RWPE2 (cell line): ENCODE measurements at regions not wholly inside any gene's neighbourhood (a gene's known extent, or its start where the extent isn't known, plus 50 kb on each side); places are given as distances from the start of the nearest gene placed in this dataset.

Experiments used
- ATAC-seq: fragments of 200-7000 bp; cut with Tn5 transposase; 3 replicates; pipeline ENCODE4 v1.9.1; 2021; ENCODE audit warnings: low read depth
- DNase-seq: peaks from one replicate; pipeline ENCODE4 v3.0.0-alpha.2; 2020; ENCODE audit warnings: low spot score
- H3K27ac ChIP-seq: fragments of 450-650 bp; 2 replicates; pipeline ENCODE4 v1.5.1; 2017; ENCODE audit warnings: mild to moderate bottlenecking; ENCODE audit not compliant: poor library complexity, severe bottlenecking
- H3K27me3 ChIP-seq: fragments of 250-450 bp; sonication (Bioruptor Pico); 2 replicates; pipeline ENCODE4 v1.5.1; 2021; ENCODE audit warnings: mild to moderate bottlenecking, moderate library complexity; ENCODE audit not compliant: insufficient read depth, poor library complexity, severe bottlenecking
- H3K36me3 ChIP-seq: fragments of 250-450 bp; sonication (Bioruptor Pico); 2 replicates; pipeline ENCODE4 v1.5.1; 2020; ENCODE audit warnings: low read depth, mild to moderate bottlenecking, moderate library complexity
- H3K4me1 ChIP-seq: fragments of 250-450 bp; sonication (Bioruptor Pico); 2 replicates; pipeline ENCODE4 v1.5.1; 2021; ENCODE audit warnings: mild to moderate bottlenecking, moderate library complexity; ENCODE audit not compliant: insufficient read depth, poor library complexity, severe bottlenecking
- H3K4me3 ChIP-seq: fragments of 250-450 bp; sonication (Bioruptor Pico); 2 replicates; pipeline ENCODE4 v1.5.1; 2021; ENCODE audit warnings: mild to moderate bottlenecking, moderate library complexity; ENCODE audit not compliant: severe bottlenecking
- H3K9me3 ChIP-seq: fragments of 250-450 bp; sonication (Bioruptor Pico); 2 replicates; pipeline ENCODE4 v1.5.1; 2021; ENCODE audit warnings: mild to moderate bottlenecking, moderate library complexity; ENCODE audit not compliant: severe bottlenecking
- TF ChIP-seq, protein P1 (sequence below): fragments of 450-650 bp; IDR thresholded peaks from one replicate; pipeline ENCODE4 v1.5.1; 2017; ENCODE audit warnings: mild to moderate bottlenecking, moderate library complexity; ENCODE audit not compliant: poor library complexity, severe bottlenecking

DNA sequence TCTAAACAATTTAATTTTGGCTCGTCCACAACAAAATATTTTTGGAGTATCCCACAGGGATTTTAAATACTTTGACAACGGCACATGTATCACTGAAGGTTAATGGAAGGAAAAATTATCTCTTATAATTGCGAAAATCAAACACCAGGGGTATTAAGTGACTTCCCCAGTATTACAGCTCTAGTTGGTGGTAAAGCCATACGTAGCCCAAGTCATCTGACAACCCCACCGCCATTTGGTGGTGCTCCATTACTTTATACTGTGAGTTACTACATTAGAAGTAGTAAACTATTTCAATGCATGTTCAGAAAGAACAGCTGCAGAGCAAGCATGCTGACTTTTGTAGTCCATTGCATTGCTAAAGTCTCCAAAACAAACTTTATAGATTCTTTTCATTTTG is 179.7 kb downstream of the HGF start:
- Histone ChIP-seq H3K4me1 (no peaks in the 10 kb centered on the region), H3K36me3 (no peaks in the 10 kb centered on the region), H3K4me3 (no peak overlapping the region), H3K27me3 (no peaks in the 10 kb centered on the region), H3K27ac (no peak overlapping the region), H3K9me3 (no peaks in the 10 kb centered on the region)
- ATAC-seq (no peak), DNase-seq (no peak)
- TF ChIP-seq, protein P1, sequence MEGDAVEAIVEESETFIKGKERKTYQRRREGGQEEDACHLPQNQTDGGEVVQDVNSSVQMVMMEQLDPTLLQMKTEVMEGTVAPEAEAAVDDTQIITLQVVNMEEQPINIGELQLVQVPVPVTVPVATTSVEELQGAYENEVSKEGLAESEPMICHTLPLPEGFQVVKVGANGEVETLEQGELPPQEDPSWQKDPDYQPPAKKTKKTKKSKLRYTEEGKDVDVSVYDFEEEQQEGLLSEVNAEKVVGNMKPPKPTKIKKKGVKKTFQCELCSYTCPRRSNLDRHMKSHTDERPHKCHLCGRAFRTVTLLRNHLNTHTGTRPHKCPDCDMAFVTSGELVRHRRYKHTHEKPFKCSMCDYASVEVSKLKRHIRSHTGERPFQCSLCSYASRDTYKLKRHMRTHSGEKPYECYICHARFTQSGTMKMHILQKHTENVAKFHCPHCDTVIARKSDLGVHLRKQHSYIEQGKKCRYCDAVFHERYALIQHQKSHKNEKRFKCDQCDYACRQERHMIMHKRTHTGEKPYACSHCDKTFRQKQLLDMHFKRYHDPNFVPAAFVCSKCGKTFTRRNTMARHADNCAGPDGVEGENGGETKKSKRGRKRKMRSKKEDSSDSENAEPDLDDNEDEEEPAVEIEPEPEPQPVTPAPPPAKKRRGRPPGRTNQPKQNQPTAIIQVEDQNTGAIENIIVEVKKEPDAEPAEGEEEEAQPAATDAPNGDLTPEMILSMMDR, result no peak

DNA sequence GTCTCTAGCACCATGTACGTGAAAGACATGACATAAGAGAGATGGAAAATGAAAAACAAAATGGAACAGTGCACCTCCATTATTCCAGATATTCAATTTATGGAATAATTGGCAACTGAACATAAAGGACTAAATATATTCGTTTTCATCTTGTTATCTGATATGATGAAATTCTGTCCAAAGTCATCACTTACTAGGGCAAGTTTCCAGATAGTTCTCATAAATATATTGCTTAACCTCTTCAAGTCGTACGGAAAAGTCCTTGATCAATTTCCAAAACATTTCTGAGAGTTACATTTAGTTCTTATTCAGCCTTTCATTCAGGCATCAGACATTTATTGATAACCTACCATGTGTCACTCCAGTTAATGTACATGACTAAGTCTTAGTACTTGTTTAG is 185.2 kb downstream of the HGF start:
- no peak for ATAC-seq

DNA sequence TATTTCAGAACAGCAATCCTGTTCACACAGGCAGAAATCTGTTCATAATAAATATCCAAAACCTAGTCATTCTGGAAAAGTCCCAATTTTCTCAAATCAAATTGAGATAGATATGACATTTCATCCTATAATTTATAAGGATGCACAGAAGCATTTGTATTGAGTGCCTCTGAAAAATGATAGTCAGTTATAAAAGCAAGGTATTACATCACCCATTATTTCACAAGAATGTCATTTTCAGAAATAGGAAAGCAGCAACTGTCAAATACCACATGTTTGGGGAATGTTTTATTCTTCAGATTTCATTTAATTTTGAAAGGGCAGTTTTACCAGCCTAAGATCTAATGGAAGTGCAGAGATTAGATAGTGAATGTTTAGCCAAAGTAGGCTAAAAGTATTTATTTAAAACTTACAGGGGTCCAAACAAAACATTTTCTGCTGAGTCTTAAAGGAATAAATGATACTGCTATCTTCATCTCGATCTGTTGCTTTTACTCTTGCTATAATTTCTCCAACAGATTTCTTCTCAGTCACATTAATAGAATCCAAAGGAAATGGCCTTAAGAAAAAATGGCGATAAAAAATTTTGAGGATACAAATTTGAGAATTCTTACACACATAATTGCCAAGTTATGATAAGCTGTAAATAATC is 185.8 kb downstream of the HGF start:
- Histone ChIP-seq H3K9me3 (no peaks in the 10 kb centered on the region), H3K36me3 (no peaks in the 10 kb centered on the region), H3K4me3 (no peak overlapping the region), H3K27me3 (no peaks in the 10 kb centered on the region), H3K27ac (no peak overlapping the region), H3K4me1 (no peaks in the 10 kb centered on the region)
- DNase-seq, result no peak
- TF ChIP-seq, protein P1, result no peak
- no peak for ATAC-seq

More for the DNA sequence above, 185.2 kb downstream of the HGF start:
- Histone ChIP-seq H3K4me1 (no peaks in the 10 kb centered on the region), H3K4me3 (no peak overlapping the region), H3K27me3 (no peaks in the 10 kb centered on the region), H3K27ac (no peak overlapping the region), H3K36me3 (no peaks in the 10 kb centered on the region), H3K9me3 (no peaks in the 10 kb centered on the region)
- TF ChIP-seq, protein P1, result no peak
- no peak for DNase-seq

DNA sequence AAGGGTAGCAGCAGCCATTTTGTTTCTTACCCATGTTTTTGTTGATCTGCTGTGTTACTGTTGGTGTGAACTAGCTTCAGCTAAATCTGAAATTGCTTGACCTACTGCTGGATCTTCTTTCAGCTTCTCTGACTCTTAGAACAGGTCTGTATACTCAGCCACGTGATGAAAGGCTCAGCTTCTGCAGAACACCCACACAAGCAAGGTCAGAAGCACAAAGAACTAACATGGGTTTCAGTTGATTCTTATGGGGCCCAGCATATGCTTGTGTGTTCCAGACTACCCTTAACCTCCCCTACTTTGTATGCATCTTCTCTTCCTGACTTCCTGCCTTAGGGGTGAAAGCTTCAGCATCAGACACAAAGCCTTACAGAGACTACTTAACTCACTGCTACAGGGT is 186.8 kb downstream of the HGF start:
- Histone ChIP-seq H3K4me1 (no peaks in the 10 kb centered on the region), H3K36me3 (no peaks in the 10 kb centered on the region), H3K4me3 (no peak overlapping the region), H3K9me3 (no peaks in the 10 kb centered on the region), H3K27ac (no peak overlapping the region), H3K27me3 (no peaks in the 10 kb centered on the region)
- DNase-seq (no peak), ATAC-seq (no peak)
- TF ChIP-seq, protein P1, result no peak

DNA sequence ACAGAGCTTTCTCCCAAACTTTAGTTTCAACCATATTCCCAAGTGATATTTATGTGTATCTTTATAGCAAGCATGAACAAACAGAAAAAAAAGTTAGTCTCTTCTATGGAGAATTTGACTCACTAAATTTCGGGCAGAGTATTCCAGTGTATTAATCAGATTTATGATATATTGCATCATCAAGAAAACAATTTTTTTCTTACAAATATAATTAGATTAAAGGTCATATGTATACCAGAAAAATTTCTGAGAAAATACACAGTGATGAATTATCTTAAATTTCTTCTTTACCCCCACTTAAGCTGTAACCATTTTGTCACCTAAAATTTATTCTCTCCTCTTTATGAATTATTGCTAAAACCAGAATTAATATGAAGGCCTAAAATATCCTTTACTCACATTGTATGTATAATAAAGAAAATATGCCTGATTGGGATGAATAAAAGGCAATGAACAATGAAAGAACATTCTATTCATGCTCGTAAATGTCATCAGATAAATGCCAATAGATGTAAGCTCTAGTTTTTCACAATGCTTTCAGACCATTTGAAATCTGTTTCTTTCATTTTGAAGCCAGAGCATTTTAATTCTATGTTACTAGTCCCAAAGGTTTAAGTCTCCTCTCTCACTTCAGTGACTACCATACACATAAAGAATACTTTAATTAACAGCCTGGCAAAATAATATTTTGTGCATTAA is 192.1 kb downstream of the HGF start:
- no peaks in the 10 kb centered on the region for H3K27me3 ChIP-seq
- no peaks in the 10 kb centered on the region for H3K4me1 ChIP-seq
- H3K36me3 ChIP-seq, result no peaks in the 10 kb centered on the region
- H3K4me3 ChIP-seq, result no peak overlapping the region
- no peak overlapping the region for H3K27ac ChIP-seq
- no peak for ATAC-seq
- TF ChIP-seq, protein P1, result no peak
- no peaks in the 10 kb centered on the region for H3K9me3 ChIP-seq
- DNase-seq, result no peak
